GM21786 (cell line): ENCODE measurements at regions not wholly inside any gene's neighbourhood (a gene's known extent, or its start where the extent isn't known, plus 50 kb on each side); places are given as distances from the start of the nearest gene placed in this dataset.
A peak's percentile ranks its signal among the peaks of the same experiment; 100 is the strongest.

ENCODE experiments used
- ATAC-seq: cut with Tn5 transposase; IDR thresholded peaks from one replicate; pipeline ENCODE4 v1.9.1; 2021; ENCODE audit not compliant: unreplicated experiment

- ATAC-seq: peak; percentile 56
Measured at GRCh38 chr1:79694241-79694640, 687.7 kb upstream of the ADGRL4 start.

DNA sequence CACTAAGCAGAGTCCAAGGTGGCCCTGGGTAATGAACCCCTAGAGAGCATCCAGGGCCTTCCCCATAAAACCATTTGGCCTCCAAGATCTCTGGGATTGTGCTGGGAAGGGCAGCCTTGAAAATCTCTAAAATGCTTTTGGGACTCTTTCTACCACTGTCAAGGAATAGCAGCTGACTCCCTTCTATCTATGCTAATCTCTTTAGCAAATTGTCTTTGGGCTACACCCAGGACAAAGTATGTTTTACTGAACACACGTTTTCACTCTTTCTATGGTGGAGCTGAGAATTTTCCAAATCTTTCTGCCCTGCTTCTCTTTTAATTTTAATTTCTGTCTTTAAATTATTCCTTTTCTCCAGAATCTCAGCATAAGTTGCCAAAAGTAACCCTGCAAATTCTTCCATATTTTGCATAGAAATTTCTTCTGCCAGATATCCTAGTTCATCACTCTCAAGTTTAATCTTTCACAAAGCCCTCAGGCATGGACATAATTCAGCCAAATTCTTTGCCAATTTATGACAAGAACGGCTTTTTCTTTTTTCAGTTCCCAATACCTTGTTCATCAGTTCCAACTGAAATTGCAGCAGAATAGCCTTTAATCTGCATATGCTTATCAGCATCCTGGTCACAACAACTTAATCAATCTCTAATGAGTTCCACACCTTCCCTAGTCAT, 687.0 kb upstream of the ADGRL4 start:
- ATAC-seq: peak; percentile 4

- no peak for ATAC-seq
Measured at GRCh38 chr1:79692519-79692918, 686.0 kb upstream of the ADGRL4 start.

GRCh38 chr1:79688932-79689331, 682.4 kb upstream of the ADGRL4 start:
- ATAC-seq: no peak

- no peak for ATAC-seq
Measured at GRCh38 chr1:79683420-79683819, 676.9 kb upstream of the ADGRL4 start.

DNA sequence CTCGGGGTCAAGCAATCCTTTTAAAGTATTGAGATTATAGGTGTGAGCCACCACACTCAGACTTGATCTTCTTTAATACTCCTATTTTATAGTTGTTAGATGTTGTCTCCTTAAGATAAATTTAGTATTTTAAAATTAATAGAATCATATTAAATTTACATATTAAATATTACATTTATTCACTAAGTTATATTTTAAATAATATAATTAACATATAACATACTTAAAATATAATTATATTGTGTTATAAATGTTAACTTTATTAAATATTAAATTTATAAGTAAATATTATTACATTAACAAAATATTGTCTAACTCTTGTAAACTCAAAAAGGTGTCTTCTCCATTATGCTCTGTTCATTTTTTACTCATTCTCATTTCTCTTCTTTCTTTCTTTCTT, 675.9 kb upstream of the ADGRL4 start:
- ATAC-seq: no peak

- ATAC-seq: no peak
Measured at GRCh38 chr1:79681382-79681781, 674.9 kb upstream of the ADGRL4 start.

GRCh38 chr1:79679916-79680315, 673.4 kb upstream of the ADGRL4 start:
- no peak for ATAC-seq

GRCh38 chr1:79667848-79668696, 661.5 kb upstream of the ADGRL4 start:
- ATAC-seq: peak; percentile 97

DNA sequence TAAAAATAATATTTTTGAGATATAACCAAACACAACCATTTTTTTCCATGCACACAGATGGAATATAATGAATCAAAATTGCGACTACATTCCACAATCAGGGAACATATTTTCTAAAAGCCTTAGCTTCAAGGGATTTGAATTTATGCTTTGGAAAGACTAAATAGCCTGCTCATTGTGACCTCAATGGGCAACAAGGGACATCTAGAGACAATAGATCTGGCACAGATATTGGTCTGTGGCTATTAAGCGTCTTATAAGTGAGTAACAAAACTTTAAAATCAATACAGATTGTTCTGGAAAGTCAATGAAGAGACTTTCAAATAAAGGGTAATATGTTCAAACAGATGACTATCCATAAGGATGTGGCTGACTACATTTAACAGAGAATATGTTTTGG, 660.6 kb upstream of the ADGRL4 start:
- ATAC-seq: no peak

- ATAC-seq: no peak
Measured at GRCh38 chr1:79663916-79664315, 657.4 kb upstream of the ADGRL4 start.

GRCh38 chr1:79662596-79662995, 656.1 kb upstream of the ADGRL4 start:
- ATAC-seq: no peak

DNA sequence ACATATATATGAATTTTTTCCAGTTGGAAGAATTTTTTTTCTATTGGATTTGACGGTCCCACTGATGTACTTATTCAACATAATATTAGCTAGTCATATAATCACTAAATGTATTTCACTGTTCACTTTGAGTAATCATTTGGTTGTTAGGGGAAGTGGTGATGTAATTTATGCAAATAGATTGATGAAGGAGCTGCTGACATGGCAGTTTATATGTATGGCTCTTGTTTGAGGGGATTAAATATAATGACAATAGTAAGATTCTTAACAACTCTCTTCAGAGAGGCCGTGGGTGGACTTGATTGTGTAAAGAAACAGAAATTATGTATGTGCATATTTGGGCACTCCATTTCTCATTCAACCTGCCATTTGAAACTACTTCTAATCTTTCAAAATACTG, 653.6 kb upstream of the ADGRL4 start:
- ATAC-seq: no peak

DNA sequence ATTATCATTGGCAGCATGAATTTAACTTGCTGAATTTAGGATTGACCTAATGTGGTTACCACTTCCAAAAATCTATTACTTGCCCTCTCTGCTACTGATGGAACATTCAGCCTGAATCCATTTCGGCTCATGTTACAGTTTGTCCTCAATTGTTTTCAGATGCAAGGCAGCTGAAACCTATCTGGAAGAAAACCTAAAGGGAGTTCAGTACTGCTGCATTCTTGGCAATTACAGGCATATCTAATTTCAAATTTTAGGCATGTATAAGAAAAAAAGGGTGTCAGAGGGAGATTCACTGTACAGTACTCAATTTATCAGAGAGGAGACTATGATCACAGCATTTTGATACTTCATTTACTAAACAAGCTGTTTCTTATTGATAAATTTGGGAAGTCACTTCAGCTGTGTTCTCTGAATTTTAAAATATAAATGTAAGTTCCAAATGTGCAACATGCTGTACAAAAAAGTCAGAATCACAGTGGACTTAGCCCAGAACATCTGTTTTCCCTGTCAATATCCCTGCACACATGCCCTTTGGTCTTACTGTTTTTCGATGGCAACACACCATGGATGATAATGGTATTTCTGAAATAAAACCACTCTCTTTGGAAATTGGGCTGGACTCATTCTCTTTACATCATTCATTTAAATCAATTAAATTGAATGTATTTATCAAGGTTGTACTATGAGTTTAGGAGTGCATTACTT, 651.6 kb upstream of the ADGRL4 start:
- no peak for ATAC-seq

DNA sequence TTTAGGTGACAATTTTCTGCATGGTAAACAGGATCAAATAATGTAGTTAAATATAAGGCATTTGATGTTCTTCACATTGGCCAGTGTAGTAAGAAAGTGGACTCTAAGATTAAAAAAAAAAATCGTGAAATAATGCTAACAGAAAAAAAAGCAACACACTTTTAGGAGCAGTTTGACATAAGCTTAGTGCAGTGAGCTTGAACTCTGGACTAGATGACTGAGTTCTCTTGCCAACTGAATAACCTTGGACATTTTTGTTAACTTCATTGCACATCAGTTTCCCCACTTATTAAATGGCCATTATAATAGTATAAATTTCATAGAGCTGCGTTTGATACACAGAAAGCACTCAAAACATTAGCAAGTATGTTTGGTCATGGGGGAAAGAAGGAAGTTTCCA, 649.3 kb upstream of the ADGRL4 start:
- ATAC-seq: no peak

- ATAC-seq: no peak
Measured at GRCh38 chr1:79652426-79652825, 645.9 kb upstream of the ADGRL4 start.

DNA sequence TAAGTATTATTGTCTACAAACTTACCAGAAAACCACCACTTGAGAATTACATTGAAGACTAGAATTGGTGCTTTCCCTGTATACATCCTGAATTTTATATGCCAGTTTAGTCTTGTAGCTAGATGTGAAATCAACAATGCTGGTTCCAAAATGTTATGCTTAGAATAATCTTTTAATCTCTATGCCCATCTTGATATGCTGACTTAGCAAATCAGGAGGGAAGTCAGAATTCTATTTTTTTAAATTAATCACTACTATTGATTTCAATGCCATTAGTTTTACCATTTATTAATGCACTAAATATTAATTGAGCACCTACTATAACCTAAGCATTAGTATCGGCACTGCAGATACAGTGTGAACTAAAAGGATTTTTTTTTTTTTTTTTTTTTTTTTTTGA, 641.6 kb upstream of the ADGRL4 start:
- ATAC-seq: no peak

GRCh38 chr1:79646880-79647279, 640.4 kb upstream of the ADGRL4 start:
- ATAC-seq: no peak

DNA sequence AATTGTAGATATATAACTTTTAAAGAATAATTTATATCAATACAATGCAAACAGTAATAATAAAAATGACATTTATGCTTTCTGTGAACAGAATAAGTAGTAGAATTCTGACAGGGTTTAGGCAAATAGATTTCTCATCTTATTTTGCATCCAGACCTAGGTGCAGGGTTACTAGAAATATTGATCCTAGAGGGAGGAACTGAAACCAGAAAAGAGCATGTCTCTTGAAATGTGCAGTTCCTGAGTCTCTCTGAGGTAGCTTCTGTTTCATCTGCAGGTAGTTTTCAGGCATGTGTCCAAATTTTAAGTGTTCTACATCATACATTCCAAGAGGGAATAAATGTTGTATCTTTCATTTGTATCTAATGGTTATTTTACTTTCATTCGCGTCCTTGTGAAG, 631.9 kb upstream of the ADGRL4 start:
- ATAC-seq: peak; percentile 89

DNA sequence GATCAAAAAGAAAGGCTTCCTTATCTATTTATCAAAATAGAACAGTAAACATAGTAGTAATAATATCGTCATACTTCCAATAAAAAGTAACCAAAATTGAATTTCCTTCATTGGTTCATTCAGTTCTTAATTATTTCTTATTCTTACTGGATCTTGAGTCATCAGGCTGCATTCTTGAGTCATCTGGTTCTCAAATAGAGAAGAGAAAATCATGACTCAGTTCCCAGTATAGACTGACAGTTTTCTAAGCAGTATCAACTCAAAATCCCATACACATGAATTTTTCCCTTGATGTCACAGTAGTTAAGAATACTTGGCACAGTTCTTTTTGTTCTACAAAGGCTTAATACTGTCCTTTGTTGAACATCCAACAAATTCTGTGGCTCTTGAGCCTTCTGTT, 626.9 kb upstream of the ADGRL4 start:
- no peak for ATAC-seq

DNA sequence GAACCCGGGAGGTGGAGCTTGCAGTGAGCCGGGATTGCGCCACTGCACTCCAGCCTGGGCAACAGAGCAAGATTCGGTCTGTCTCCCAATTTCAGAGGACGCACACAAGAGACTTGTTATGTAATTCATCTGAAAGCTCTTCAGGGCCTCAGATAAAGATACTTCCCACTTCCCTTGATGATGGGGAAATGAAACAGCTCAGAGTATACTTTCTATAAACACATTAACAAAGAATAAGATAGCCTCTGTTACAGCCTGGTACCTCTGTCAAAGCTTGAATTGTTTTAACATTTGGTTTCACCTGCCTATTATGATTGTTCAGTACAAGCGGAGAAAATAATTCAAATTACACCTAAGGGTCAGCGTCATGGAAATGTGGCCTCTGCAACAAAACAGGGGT, 622.9 kb upstream of the ADGRL4 start:
- ATAC-seq: peak; percentile 72

DNA sequence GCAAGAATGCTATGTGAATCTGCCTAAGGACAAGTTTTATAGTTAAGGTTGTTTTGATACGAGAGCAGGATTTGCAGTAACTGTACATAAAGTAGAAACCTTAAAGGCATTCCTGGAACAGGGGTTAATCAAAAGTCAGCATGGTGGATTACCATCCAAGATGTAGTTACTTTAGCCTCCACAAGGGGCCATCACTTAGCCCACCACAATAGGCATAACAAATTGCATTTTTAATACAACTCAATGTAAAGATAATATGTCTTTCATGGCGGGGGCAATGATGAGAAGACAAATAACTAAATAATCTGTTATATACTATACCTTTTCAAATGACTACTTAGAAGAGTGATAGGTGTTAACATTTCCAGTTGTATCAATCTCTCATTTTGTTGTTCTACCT, 611.2 kb upstream of the ADGRL4 start:
- ATAC-seq: peak; percentile 48
